Germinal center (tissue), 1 donor: ENCODE measurements at regions not wholly inside any gene's neighbourhood (a gene's known extent, or its start where the extent isn't known, plus 50 kb on each side); places are given as distances from the start of the nearest gene placed in this dataset.
"Not testable (repeated sequence)": the region's sequence is repeated elsewhere in the genome, so short reads cannot be mapped to it uniquely, and the experiment has no call there.

Source experiments
- DNase-seq: peaks from one replicate; pipeline ENCODE4 v3.0.0; 2012; ENCODE audit warnings: mixed read lengths, low spot score

GRCh38 chr6:115064680-115065079 is 721.9 kb upstream of the HS3ST5 start:
- no peak for DNase-seq

- no peak for DNase-seq
Observed at GRCh38 chr6:115060581-115060980, 717.8 kb upstream of the HS3ST5 start.

- DNase-seq, result no peak
Observed at GRCh38 chr6:115058414-115059211, 715.8 kb upstream of the HS3ST5 start.

GRCh38 chr6:115055579-115055978 is 712.8 kb upstream of the HS3ST5 start:
- DNase-seq, result no peak

GRCh38 chr6:115054242-115054641 is 711.4 kb upstream of the HS3ST5 start:
- DNase-seq, result not testable (repeated sequence)

GRCh38 chr6:115053169-115053860 is 710.5 kb upstream of the HS3ST5 start:
- no peak for DNase-seq

- no peak for DNase-seq
Observed at GRCh38 chr6:115016593-115016992, 673.8 kb upstream of the HS3ST5 start.

GRCh38 chr6:115004982-115005381 is 662.2 kb upstream of the HS3ST5 start:
- DNase-seq, result no peak

- DNase-seq, result no peak
Observed at GRCh38 chr6:115004204-115004603, 661.4 kb upstream of the HS3ST5 start.

GRCh38 chr6:115001731-115002350 is 659.0 kb upstream of the HS3ST5 start:
- no peak for DNase-seq

GRCh38 chr6:115000736-115001135 is 657.9 kb upstream of the HS3ST5 start:
- DNase-seq, result no peak

GRCh38 chr6:114998492-114998891 is 655.7 kb upstream of the HS3ST5 start:
- no peak for DNase-seq

GRCh38 chr6:114997813-114998292 is 655.0 kb upstream of the HS3ST5 start:
- DNase-seq, result no peak

GRCh38 chr6:114995526-114995925 is 652.7 kb upstream of the HS3ST5 start:
- DNase-seq, result no peak

GRCh38 chr6:114989279-114989964 is 646.6 kb upstream of the HS3ST5 start:
- no peak for DNase-seq

- DNase-seq, result no peak
Observed at GRCh38 chr6:114987281-114987680, 644.5 kb upstream of the HS3ST5 start.

GRCh38 chr6:114955363-114955762 is 612.5 kb upstream of the HS3ST5 start:
- DNase-seq, result no peak

- no peak for DNase-seq
Observed at GRCh38 chr6:114952229-114952628, 609.4 kb upstream of the HS3ST5 start.

GRCh38 chr6:114945392-114945791 is 602.6 kb upstream of the HS3ST5 start:
- no peak for DNase-seq

- DNase-seq, result no peak
Observed at GRCh38 chr6:114941078-114941477, 598.3 kb upstream of the HS3ST5 start.

- DNase-seq, result no peak
Observed at GRCh38 chr6:114940181-114940580, 597.4 kb upstream of the HS3ST5 start.

GRCh38 chr6:114939630-114940029 is 596.8 kb upstream of the HS3ST5 start:
- DNase-seq, result no peak
